HEK293 (cell line): ENCODE measurements at regions not wholly inside any gene's neighbourhood (a gene's known extent, or its start where the extent isn't known, plus 50 kb on each side); places are given as distances from the start of the nearest gene placed in this dataset.

Source experiments
- CTCF ChIA-PET: fragments of 350-600 bp; formaldehyde crosslinking; extraction: SDS; loops from one replicate; lab custom pipeline; 2021; ENCODE audit warnings: antibody characterized with exemption; lab: Yijun Ruan, JAX
- POLR2A ChIA-PET: fragments of 300-600 bp; formaldehyde crosslinking; extraction: SDS; loops from one replicate; lab custom pipeline; 2020; ENCODE audit warnings: antibody characterized with exemption, inconsistent platforms; lab: Yijun Ruan, JAX
- H3K27ac ChIP-seq: fragments of 200-500 bp; sonication (Bioruptor generic); 2 replicates; pipeline ENCODE4 v1.5.1; 2014; ENCODE audit warnings: low read depth, low read length, control low read depth, inconsistent platforms; ENCODE audit errors: extremely low read depth
- H3K36me3 ChIP-seq, 2 experiments: fragments of 200-500 bp in 1 of 2; sonication (Bioruptor generic) in 1 of 2; 1 replicate in 1 of 2; 2 replicates in 1 of 2; pipeline ENCODE4 v1.5.1; 2014 to 2017; ENCODE audit warnings: inconsistent platforms in 2 of 2, low read length in 2 of 2; ENCODE audit not compliant: control insufficient read depth in 2 of 2, insufficient read depth in 1 of 2
- H3K4me1 ChIP-seq: fragments of 200-500 bp; sonication (Bioruptor generic); 2 replicates; pipeline ENCODE4 v1.5.1; 2014; ENCODE audit warnings: mild to moderate bottlenecking, low read length, inconsistent platforms; ENCODE audit not compliant: control insufficient read depth, insufficient read depth
- H3K4me3 ChIP-seq: 2 replicates; pipeline ENCODE4 v1.5.1; 2011; ENCODE audit warnings: low read depth, mild to moderate bottlenecking, control low read depth, low read length, moderate library complexity
- H3K9me3 ChIP-seq: fragments of 200-500 bp; sonication (Bioruptor generic); 2 replicates; pipeline ENCODE4 v1.5.1; 2014; ENCODE audit warnings: low read depth, low read length, inconsistent platforms; ENCODE audit not compliant: control insufficient read depth, insufficient read depth
- GLIS1 ChIP-seq: fragments of 450-650 bp; formaldehyde crosslinking; IDR thresholded peaks from 2 replicates; pipeline ENCODE4 v1.5.1; 2016; ENCODE audit warnings: missing biosample characterization, missing genetic modification characterization
- KLF16 ChIP-seq: fragments of 450-650 bp; formaldehyde crosslinking; IDR thresholded peaks from 2 replicates; pipeline ENCODE4 v1.5.1; 2017; ENCODE audit warnings: missing biosample characterization, missing genetic modification characterization
- SCRT2 ChIP-seq: fragments of 450-650 bp; formaldehyde crosslinking; IDR thresholded peaks from 2 replicates; pipeline ENCODE4 v1.5.1; 2016; ENCODE audit warnings: missing biosample characterization, missing genetic modification characterization
- SP2 ChIP-seq: fragments of 450-650 bp; formaldehyde crosslinking; IDR thresholded peaks from 2 replicates; pipeline ENCODE4 v1.5.1; 2016; ENCODE audit warnings: missing biosample characterization, missing genetic modification characterization
- ZIC2 ChIP-seq: fragments of 450-650 bp; formaldehyde crosslinking; IDR thresholded peaks from 2 replicates; pipeline ENCODE4 v1.5.1; 2016; ENCODE audit warnings: missing biosample characterization, missing genetic modification characterization
- ZNF174 ChIP-seq: fragments of 450-650 bp; formaldehyde crosslinking; IDR thresholded peaks from 2 replicates; pipeline ENCODE4 v1.5.0; 2017; ENCODE audit warnings: missing biosample characterization, mild to moderate bottlenecking, missing genetic modification characterization
- ZNF214 ChIP-seq: fragments of 450-650 bp; formaldehyde crosslinking; IDR thresholded peaks from 2 replicates; pipeline ENCODE4 v1.5.1; 2017; ENCODE audit warnings: missing biosample characterization, mild to moderate bottlenecking, missing genetic modification characterization, borderline replicate concordance
- ZNF302 ChIP-seq: fragments of 450-650 bp; formaldehyde crosslinking; IDR thresholded peaks from 2 replicates; pipeline ENCODE4 v1.5.1; 2016; ENCODE audit warnings: missing biosample characterization, missing genetic modification characterization, low read depth
- ZNF37A ChIP-seq: fragments of 450-650 bp; IDR thresholded peaks from 2 replicates; pipeline ENCODE4 v1.5.1; 2018; ENCODE audit warnings: missing biosample characterization, missing genetic modification characterization
- ZNF544 ChIP-seq: fragments of 450-650 bp; formaldehyde crosslinking; IDR thresholded peaks from 2 replicates; pipeline ENCODE4 v1.5.0; 2017; ENCODE audit warnings: missing biosample characterization, missing genetic modification characterization
- ZNF660 ChIP-seq: fragments of 450-650 bp; IDR thresholded peaks from 2 replicates; pipeline ENCODE4 v1.5.1; 2018; ENCODE audit warnings: missing biosample characterization, mild to moderate bottlenecking, missing genetic modification characterization
- TF ChIP-seq, protein P1 (sequence below): fragments of 450-650 bp; formaldehyde crosslinking; conservative IDR thresholded peaks from 2 replicates; pipeline ENCODE4 v1.5.1; 2016; ENCODE audit warnings: low read depth, missing biosample characterization, missing genetic modification characterization
- TF ChIP-seq, protein P2 (sequence below): fragments of 450-650 bp; formaldehyde crosslinking; IDR thresholded peaks from 2 replicates; pipeline ENCODE4 v1.5.1; 2016; ENCODE audit warnings: missing biosample characterization, missing genetic modification characterization, low read depth
- TF ChIP-seq, protein P3 (sequence below): IDR thresholded peaks from 2 replicates; pipeline ENCODE4 v1.6.1; 2011; ENCODE audit warnings: mild to moderate bottlenecking, low read depth, low read length, borderline replicate concordance
- TF ChIP-seq, protein P4 (sequence below): fragments of 450-650 bp; formaldehyde crosslinking; conservative IDR thresholded peaks from 2 replicates; pipeline ENCODE4 v1.5.1; 2016; ENCODE audit warnings: low read depth, missing biosample characterization, missing genetic modification characterization

DNA sequence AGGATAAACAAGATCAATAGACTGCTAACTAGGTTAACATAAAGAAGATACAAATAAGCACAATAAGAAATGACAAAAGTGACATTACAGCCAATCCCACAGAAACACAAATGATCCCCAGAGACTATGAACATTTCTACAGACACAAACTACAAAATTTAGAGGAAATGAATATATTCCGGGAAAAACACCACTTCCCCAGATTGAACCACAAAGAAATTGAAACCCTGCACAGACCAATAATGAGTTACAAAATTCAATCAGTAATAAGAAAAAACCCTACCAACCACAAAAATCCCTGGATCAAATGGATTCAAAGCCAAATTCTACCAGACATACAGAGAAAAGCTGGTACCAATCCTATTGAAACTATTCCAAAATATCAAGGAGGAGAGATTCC is 232.4 kb upstream of the RBMS1 start (continued):
- no peak for TF ChIP-seq ZNF174 (tag by site-specific recombination)
- no peak for TF ChIP-seq SCRT2
- TF ChIP-seq KLF16 (tag by site-specific recombination), result no peak
- TF ChIP-seq, protein P1, sequence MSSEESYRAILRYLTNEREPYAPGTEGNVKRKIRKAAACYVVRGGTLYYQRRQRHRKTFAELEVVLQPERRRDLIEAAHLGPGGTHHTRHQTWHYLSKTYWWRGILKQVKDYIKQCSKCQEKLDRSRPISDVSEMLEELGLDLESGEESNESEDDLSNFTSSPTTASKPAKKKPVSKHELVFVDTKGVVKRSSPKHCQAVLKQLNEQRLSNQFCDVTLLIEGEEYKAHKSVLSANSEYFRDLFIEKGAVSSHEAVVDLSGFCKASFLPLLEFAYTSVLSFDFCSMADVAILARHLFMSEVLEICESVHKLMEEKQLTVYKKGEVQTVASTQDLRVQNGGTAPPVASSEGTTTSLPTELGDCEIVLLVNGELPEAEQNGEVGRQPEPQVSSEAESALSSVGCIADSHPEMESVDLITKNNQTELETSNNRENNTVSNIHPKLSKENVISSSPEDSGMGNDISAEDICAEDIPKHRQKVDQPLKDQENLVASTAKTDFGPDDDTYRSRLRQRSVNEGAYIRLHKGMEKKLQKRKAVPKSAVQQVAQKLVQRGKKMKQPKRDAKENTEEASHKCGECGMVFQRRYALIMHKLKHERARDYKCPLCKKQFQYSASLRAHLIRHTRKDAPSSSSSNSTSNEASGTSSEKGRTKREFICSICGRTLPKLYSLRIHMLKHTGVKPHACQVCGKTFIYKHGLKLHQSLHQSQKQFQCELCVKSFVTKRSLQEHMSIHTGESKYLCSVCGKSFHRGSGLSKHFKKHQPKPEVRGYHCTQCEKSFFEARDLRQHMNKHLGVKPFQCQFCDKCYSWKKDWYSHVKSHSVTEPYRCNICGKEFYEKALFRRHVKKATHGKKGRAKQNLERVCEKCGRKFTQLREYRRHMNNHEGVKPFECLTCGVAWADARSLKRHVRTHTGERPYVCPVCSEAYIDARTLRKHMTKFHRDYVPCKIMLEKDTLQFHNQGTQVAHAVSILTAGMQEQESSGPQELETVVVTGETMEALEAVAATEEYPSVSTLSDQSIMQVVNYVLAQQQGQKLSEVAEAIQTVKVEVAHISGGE (tag by site-specific recombination), result no peak
- no peak for TF ChIP-seq ZIC2
- TF ChIP-seq, protein P2, sequence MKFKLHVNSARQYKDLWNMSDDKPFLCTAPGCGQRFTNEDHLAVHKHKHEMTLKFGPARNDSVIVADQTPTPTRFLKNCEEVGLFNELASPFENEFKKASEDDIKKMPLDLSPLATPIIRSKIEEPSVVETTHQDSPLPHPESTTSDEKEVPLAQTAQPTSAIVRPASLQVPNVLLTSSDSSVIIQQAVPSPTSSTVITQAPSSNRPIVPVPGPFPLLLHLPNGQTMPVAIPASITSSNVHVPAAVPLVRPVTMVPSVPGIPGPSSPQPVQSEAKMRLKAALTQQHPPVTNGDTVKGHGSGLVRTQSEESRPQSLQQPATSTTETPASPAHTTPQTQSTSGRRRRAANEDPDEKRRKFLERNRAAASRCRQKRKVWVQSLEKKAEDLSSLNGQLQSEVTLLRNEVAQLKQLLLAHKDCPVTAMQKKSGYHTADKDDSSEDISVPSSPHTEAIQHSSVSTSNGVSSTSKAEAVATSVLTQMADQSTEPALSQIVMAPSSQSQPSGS (tag by site-specific recombination), result no peak

DNA sequence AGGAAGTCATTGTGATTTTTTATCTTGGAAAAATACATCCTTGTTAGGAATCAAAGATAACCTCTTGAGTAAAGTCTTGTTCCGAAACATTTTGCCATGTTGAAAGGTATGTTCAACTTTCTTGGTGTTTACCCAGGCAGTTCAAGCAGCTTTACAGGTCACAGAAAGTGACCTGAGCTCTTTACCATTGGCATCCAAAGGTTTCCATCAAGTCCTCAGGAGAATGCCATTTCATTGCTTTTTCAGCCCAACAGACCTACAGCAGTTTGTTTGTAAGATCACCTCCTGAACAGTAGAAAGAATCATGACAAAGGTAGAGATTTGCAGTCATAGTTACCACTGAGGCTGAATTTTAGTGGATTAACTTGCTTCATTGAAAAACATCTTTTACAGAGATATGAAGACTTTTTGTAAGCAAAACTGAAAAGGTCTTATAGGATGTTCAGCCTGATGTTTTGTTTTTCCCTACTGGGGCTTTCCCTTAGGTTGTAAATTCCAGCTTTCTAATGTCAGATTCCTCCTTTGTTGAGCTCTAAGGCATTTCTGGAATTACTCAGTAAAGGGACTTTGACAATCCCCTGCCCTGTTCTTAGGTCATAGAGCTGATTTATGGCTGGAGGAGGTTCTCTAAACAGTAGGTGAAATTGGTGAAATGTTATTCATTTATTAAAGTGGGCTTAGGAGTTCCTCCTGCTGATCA is 236.8 kb upstream of the RBMS1 start:
- TF ChIP-seq, protein P1 (tag by site-specific recombination), result no peak
- TF ChIP-seq, all 188 proteins: peak for 0
- H3K9me3 ChIP-seq, result no peaks in the 10 kb centered on the region
- POLR2A ChIA-PET, result no interaction called here
- H3K27ac ChIP-seq, result no peak overlapping the region
- CTCF ChIA-PET, result no interaction called here
- no peaks in the 10 kb centered on the region for H3K4me1 ChIP-seq
- H3K4me3 ChIP-seq, result no peak overlapping the region
- H3K36me3 ChIP-seq, result no peaks in the 10 kb centered on the region

DNA sequence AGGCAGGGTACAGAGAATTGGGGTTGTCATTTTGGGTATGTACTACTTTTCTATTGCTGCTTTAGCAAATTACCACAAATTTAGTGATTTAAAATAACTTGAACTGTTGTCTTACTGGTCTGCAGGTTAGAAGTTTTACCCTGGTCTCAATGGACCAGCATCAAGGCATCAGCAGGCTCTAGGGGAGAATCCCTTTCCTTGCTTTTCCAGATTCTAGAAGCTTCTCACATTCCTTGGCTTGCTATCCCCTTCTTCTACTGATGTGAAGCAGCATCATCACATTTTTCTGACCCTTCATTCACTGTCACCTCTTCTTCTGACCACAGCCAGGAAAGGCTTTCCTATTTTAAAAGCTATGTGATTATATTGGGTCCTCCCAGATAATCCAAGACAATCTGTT is 237.8 kb upstream of the RBMS1 start:
- CTCF ChIA-PET, result no interaction called here
- Histone ChIP-seq H3K4me1 (no peaks in the 10 kb centered on the region; the same call in 1 of the 2 replicates), H3K27ac (no peak overlapping the region), H3K9me3 (no peaks in the 10 kb centered on the region), H3K4me3 (no peak overlapping the region), H3K36me3 (no peaks in the 10 kb centered on the region)
- no peak for TF ChIP-seq ZNF544
- no peak for TF ChIP-seq GLIS1 (tag by site-specific recombination)
- TF ChIP-seq ZNF660 (tag by site-specific recombination), result no peak
- no peak for TF ChIP-seq ZNF214 (tag by site-specific recombination)
- TF ChIP-seq, protein P3, sequence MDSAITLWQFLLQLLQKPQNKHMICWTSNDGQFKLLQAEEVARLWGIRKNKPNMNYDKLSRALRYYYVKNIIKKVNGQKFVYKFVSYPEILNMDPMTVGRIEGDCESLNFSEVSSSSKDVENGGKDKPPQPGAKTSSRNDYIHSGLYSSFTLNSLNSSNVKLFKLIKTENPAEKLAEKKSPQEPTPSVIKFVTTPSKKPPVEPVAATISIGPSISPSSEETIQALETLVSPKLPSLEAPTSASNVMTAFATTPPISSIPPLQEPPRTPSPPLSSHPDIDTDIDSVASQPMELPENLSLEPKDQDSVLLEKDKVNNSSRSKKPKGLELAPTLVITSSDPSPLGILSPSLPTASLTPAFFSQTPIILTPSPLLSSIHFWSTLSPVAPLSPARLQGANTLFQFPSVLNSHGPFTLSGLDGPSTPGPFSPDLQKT, result no peak
- no peak for TF ChIP-seq ZNF37A (tag by site-specific recombination)
- TF ChIP-seq ZNF302 (tag by site-specific recombination), result no peak
- TF ChIP-seq, protein P4, sequence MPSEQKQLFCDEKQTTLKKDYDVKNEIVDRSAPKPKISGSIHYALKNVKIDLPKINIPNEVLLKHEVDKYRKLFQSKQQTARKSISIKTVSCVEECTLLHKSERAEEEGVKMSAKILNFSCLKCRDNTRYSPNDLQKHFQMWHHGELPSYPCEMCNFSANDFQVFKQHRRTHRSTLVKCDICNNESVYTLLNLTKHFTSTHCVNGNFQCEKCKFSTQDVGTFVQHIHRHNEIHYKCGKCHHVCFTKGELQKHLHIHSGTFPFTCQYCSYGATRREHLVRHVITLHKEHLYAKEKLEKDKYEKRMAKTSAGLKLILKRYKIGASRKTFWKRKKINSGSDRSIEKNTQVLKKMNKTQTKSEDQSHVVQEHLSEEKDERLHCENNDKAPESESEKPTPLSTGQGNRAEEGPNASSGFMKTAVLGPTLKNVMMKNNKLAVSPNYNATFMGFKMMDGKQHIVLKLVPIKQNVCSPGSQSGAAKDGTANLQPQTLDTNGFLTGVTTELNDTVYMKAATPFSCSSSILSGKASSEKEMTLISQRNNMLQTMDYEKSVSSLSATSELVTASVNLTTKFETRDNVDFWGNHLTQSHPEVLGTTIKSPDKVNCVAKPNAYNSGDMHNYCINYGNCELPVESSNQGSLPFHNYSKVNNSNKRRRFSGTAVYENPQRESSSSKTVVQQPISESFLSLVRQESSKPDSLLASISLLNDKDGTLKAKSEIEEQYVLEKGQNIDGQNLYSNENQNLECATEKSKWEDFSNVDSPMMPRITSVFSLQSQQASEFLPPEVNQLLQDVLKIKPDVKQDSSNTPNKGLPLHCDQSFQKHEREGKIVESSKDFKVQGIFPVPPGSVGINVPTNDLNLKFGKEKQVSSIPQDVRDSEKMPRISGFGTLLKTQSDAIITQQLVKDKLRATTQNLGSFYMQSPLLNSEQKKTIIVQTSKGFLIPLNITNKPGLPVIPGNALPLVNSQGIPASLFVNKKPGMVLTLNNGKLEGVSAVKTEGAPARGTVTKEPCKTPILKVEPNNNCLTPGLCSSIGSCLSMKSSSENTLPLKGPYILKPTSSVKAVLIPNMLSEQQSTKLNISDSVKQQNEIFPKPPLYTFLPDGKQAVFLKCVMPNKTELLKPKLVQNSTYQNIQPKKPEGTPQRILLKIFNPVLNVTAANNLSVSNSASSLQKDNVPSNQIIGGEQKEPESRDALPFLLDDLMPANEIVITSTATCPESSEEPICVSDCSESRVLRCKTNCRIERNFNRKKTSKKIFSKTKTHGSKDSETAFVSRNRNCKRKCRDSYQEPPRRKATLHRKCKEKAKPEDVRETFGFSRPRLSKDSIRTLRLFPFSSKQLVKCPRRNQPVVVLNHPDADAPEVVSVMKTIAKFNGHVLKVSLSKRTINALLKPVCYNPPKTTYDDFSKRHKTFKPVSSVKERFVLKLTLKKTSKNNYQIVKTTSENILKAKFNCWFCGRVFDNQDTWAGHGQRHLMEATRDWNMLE (tag by site-specific recombination), result no peak
- no peak for TF ChIP-seq SP2 (tag by site-specific recombination)
- POLR2A ChIA-PET, result no interaction called here
